ENCODE measurements at regions not wholly inside any gene's neighbourhood (a gene's known extent, or its start where the extent isn't known, plus 50 kb on each side); places are given as distances from the start of the nearest gene placed in this dataset.

DNA sequence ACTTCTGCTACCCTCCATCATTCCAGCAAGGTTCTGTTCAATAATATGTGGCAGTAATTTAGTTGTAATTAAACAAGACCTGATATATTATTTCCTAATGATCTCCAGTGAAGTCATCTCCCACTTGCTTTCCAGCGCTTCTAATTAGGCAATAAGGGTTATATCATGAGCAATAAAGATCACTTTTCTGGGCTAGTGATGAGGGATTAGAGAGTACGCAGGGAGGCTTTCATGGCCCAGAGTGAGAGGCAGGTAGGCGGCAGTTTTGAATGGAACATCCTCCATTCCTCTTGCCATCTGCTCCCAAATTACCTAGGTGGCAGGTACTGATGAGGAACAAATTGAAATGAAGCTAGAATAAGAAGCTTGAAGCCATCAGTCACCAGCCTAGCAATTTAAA lies 358.1 kb upstream of the SYT4 start:
- ATAC-seq (no peak), DNase-seq (ENCODE audit: low spot score) (no peak)

DNA sequence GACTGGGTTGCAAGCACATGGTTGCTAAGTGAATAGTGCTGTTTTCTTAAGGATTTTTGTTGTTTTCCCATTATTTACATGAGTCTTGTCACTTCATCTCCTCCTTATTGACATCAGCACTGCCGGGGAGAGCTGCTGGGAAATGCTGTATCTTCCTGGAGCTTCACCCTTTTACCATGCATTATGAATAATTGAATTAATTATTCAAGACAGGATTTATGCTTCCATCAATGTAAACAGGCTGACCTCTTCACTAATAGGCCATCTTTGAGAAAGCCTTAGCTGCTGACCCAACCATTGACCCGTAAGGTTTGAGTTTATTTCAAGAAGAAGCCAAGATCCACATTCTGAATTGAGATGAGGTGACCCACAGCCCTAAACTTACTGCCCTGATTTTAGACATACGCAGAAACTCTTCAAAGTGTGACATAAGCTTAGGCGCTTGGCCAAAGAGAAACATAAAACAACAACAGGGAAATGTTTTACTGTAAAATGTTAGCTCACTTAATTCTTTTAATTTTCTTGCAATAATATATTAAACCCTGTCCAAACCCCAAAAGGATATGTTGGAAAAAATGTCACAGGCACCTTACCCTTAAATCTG lies 365.5 kb upstream of the SYT4 start:
- ATAC-seq: no peak
- DNase-seq (ENCODE audit: low spot score): no peak

GRCh38 chr18:43648002-43648401 lies 370.7 kb upstream of the SYT4 start:
- no peak for ATAC-seq
- no peak for DNase-seq (ENCODE audit: low spot score)

GRCh38 chr18:43649649-43650357 lies 372.5 kb upstream of the SYT4 start:
- no peak for DNase-seq (ENCODE audit: low spot score)
- no peak for ATAC-seq

DNA sequence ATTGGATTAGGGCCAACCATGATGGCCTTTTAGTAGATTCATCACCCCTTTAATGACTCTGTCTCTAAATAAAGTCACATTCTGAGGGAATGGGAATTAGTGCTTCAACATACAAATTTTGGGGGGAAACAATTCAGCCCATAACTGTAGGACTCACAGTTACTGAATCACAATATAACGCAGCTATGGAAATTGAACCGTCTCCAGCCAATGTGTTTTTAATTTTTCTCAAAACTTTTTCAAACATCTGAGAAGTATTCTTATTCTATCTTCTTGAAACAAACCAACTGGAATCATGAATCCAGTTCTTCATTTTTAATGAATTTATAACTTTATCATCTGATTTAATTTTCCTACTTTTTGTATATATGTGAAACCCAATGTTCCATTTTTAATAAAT lies 373.1 kb upstream of the SYT4 start:
- DNase-seq (ENCODE audit: low spot score) (no peak), ATAC-seq (no peak)

- no peak for ATAC-seq
These were observed 373.8 kb upstream of the SYT4 start for GRCh38 chr18:43651057-43651456.

DNA sequence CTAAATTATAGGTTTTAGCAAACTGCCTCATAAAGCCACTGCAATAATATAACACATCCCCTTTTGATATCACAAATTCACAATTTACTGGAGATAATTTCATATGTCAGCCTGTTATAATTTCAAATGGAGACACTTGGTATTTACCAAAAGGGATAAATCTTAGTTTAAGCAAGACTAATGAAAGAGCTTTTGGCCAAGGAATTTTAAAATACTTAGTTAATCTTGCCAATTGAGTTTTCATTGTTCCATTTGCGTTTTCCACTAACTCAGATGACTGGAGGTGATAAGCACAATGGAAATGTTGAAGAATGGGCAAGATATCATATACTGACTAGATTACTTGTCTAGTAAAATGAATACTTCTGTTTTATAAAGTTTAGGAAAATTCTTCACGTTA lies 379.3 kb upstream of the SYT4 start:
- no peak for DNase-seq (ENCODE audit: low spot score)
- no peak for ATAC-seq

More at GRCh38 chr18:43651057-43651456, 373.8 kb upstream of the SYT4 start:
- no peak for DNase-seq (ENCODE audit: low spot score)

DNA sequence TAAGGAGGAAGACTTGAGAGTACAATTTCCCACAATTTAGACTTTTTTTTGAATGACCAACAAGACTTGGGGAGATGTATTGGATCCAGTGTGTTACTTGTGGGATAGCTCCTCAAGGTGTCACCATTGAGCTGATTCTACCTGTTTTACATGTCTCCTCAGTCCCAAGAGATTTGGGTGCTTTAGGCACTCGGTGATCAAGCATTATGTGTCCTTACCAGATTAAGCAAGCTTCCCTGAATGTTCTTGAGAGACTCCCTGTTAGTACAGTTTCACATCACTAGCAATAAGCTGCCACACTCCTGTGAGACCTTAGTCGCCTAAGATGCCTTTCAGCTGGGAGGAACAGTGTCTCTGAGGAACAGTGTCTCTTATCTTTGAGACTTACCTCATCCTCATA lies 384.3 kb upstream of the SYT4 start:
- ATAC-seq: peak; percentile 73

GRCh38 chr18:43662657-43663056 lies 385.4 kb upstream of the SYT4 start:
- ATAC-seq: no peak
- DNase-seq (ENCODE audit: low spot score): no peak

More for the DNA sequence above, 384.3 kb upstream of the SYT4 start:
- DNase-seq (ENCODE audit: low spot score): no peak

GRCh38 chr18:43663159-43663558 lies 385.9 kb upstream of the SYT4 start:
- ATAC-seq (no peak), DNase-seq (ENCODE audit: low spot score) (no peak)

GRCh38 chr18:43664487-43665008 lies 387.3 kb upstream of the SYT4 start:
- DNase-seq (ENCODE audit: low spot score) (no peak), ATAC-seq (no peak)

- no peak for ATAC-seq
- no peak for DNase-seq (ENCODE audit: low spot score)
These were observed 388.0 kb upstream of the SYT4 start for GRCh38 chr18:43665105-43665788.

DNA sequence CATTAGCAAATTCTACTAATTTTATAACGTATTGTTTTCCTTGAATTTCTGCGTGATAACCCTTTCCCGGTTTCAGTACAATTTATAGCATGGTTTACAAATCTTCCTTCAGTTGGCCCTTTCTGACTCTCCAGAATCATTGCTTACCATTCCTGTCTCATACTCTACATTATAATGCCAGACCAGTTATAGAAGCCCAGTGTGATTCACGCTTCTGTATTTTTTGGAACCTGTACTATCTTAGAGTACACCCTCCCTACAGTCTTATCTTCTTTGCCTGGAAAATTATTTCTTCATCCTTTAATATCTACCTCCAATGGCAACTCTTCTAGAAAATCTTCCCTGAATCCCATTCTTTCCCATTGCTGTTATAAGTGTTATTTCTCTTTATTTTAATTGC lies 391.6 kb upstream of the SYT4 start:
- no peak for DNase-seq (ENCODE audit: low spot score)
- no peak for ATAC-seq

DNA sequence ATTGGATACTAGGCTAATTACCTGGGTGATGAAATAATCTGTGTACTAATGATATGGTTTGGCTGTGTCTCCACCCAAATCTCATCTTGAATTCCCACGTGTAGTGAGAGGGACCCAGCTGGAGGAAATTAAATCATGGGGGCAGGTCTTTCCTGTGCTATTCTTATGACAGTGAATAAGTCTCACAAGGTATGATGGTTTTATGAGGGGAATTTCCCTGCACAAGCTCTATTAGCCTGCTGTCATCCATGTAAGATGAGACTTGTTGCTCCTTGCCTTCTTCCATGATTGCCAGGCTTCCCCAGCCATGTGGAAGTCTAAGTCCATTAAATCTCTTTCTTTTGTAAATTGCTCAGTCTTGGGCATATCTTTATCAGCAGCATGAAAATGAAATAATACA lies 394.1 kb upstream of the SYT4 start:
- DNase-seq (ENCODE audit: low spot score) (no peak), ATAC-seq (no peak)

GRCh38 chr18:43680096-43680495 lies 402.8 kb upstream of the SYT4 start:
- DNase-seq (ENCODE audit: low spot score) (no peak), ATAC-seq (no peak)

DNA sequence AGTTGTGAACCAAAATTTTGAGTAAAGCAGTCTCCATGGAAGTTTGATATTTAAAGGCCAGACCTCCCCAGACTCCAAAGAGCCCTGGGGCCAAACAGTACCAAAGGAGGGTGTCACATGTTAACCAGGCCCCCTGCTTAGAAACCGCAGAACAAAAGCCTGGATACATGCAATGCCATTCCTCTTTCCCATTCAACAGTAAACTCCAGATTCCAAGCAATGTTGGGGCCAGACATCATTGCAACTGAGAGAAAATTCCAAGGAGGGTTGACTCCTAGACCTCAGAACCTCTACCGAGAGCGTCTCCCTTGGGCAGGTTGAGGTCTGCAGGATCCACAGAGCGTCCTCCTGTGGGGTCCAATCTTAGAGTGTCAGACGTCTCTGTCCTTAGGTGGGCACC lies 404.4 kb upstream of the SYT4 start:
- ATAC-seq (no peak), DNase-seq (ENCODE audit: low spot score) (no peak)

DNA sequence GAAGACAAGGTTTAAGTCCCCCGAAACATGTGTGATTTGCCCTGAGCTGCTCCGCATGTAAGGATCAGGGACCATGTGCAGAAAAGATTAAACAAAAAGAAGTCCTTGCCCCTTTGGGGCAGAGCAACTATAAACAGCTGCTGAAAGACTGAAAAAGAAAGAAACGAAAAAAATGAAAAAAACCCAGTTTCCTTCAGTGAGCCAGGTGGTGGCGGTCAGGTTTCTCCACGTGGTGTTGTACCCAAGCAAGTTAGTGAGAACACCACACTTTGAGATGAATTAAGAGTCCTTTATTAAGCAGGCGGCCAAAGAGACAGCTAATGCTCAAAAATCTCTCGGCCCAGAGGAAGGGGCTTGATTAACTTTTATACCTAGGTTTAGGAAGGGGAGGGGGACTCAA lies 404.9 kb upstream of the SYT4 start:
- DNase-seq (ENCODE audit: low spot score) (no peak), ATAC-seq (no peak)

DNA sequence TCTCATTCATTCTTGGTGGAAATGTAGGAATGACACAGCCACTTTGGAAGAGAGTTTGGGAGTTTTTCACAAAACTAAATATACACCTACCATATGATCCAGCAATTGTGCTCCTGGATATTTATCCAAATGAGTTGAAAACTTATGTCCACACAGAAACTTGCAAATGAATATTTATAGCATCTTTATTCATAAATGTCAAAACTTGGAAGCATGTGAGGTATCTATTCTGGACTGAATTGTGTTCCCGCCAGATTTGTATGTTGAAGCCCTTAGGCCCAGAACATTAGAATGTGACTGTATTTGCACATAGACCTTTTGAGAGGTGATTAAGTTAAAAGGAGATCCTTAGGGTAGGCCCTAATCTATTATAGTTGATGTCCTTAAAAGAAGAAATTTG lies 409.4 kb upstream of the SYT4 start:
- DNase-seq (ENCODE audit: low spot score) (no peak), ATAC-seq (no peak)

DNA sequence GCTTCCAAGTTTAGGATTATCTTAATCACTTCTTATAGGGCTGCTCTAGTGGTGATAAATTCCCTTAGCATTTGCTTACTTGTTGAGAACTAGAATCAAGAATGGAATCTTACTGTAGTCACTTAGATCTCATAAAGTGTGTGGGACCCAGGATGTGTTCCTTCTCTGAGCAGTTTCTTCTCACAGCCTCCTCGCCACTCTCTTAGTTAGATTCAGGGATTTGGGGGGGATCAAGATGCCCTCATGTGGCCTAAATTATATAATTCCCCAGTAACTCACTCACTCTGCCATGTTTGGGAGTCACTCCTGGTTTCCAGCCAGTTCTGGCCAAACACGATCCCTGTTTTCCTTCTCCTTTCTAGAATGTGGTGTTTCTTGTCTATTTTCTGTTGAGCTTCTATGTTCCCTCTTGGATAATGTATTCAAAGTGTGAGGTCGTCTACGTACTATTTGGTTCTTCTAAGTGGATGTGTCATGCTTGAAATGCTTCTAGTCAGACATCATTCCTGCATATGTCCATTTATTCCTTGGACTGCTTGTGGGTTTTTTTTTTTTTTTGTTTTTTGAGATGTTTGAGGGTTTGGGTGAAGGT lies 414.9 kb upstream of the SYT4 start:
- ATAC-seq: no peak
- DNase-seq (ENCODE audit: low spot score): no peak

DNA sequence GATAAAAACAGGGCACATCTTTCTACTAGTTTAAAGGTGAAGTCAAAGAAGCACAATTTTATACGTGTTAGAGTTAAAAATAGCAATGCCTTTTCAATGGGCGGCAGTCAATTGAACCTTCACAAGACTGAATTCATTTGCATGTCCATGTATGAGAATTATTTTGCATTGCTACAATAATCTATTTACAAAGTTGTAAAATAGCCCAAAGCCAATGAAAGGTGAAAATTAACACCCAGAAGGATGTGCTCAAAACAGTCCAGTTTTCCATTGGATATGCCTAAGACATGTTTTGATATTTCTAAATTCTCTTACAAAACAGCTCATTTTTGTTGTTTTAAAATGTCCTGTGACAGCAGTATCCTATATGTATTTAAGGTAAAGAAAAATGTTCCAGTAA lies 425.1 kb upstream of the SYT4 start:
- DNase-seq (ENCODE audit: low spot score) (no peak), ATAC-seq (no peak)

DNA sequence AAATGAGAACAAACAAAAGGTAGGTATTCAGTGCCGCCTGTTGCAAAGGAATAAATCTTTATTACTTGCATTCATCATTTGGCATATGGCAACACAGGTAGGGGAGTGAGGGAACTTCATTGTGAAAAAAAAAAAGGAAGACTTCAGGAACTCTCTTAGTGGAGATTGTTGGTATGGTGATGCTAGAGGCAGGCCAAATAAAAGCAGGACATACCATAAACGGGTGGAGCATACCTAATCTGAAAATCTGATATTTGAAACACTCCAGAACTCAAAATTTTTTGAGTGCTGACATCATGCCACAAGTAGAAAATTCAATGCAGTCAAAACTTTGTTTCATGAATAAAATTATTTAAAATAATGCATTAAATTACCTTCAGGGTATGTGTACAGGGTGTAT lies 425.8 kb upstream of the SYT4 start:
- no peak for ATAC-seq
- no peak for DNase-seq (ENCODE audit: low spot score)

GRCh38 chr18:43705850-43706249 lies 428.6 kb upstream of the SYT4 start:
- ATAC-seq (no peak), DNase-seq (ENCODE audit: low spot score) (no peak)

Data from left lobe of liver (tissue), 2 donors.